Activated naive CD8-positive, alpha-beta T cell treated with anti-CD3 and anti-CD28 coated beads, Interleukin-2, amount 50 U/mL, for 24 hours (primary cell): ENCODE measurements at regions not wholly inside any gene's neighbourhood (a gene's known extent, or its start where the extent isn't known, plus 50 kb on each side); places are given as distances from the start of the nearest gene placed in this dataset.
A peak's percentile ranks its signal among the peaks of the same experiment; 100 is the strongest.
"Not testable (repeated sequence)": the region's sequence is repeated elsewhere in the genome, so short reads cannot be mapped to it uniquely, and the experiment has no call there.

ENCODE experiments used
- ATAC-seq: fragments of 150-1000 bp; cut with Tn5 transposase; one replicate; pipeline ENCODE4 v1.10.0; 2021
- DNase-seq: peaks from one replicate; pipeline ENCODE4 v3.0.0; 2021
- H3K27ac Mint-ChIP-seq: one replicate; pipeline ENCODE4 v1.8.0; 2021; ENCODE audit warnings: mild to moderate bottlenecking, mixed read lengths
- H3K27me3 Mint-ChIP-seq: one replicate; pipeline ENCODE4 v1.8.0; 2021; ENCODE audit warnings: mixed read lengths
- H3K36me3 Mint-ChIP-seq: one replicate; pipeline ENCODE4 v1.8.0; 2021; ENCODE audit warnings: low read depth, mixed read lengths
- H3K4me1 Mint-ChIP-seq: one replicate; pipeline ENCODE4 v1.8.0; 2021; ENCODE audit warnings: mixed read lengths
- H3K4me3 Mint-ChIP-seq: one replicate; pipeline ENCODE4 v1.8.0; 2021; ENCODE audit warnings: mild to moderate bottlenecking, moderate library complexity, mixed read lengths
- H3K9me3 Mint-ChIP-seq: one replicate; pipeline ENCODE4 v1.8.0; 2021; ENCODE audit warnings: mixed read lengths

GRCh38 chr15:39262995-39263772 is 317.7 kb upstream of the THBS1 start:
- H3K27ac Mint-ChIP-seq: peak overlapping the region; percentile 48
- H3K9me3 Mint-ChIP-seq, ATAC-seq, H3K36me3 Mint-ChIP-seq, H3K4me3 Mint-ChIP-seq, DNase-seq: not testable (repeated sequence)
- peaks cover 20% of the 10 kb centered on the region for H3K4me1 Mint-ChIP-seq
- peaks cover 17% of the 10 kb centered on the region for H3K27me3 Mint-ChIP-seq

GRCh38 chr15:39265261-39265660 is 315.6 kb upstream of the THBS1 start:
- DNase-seq (no peak), ATAC-seq (no peak)
- Mint-ChIP-seq H3K36me3 (no peaks in the 10 kb centered on the region), H3K27me3 (peaks cover 16% of the 10 kb centered on the region), H3K9me3 (no peaks in the 10 kb centered on the region), H3K27ac (no peak overlapping the region), H3K4me1 (peaks cover 20% of the 10 kb centered on the region), H3K4me3 (no peak overlapping the region)

DNA sequence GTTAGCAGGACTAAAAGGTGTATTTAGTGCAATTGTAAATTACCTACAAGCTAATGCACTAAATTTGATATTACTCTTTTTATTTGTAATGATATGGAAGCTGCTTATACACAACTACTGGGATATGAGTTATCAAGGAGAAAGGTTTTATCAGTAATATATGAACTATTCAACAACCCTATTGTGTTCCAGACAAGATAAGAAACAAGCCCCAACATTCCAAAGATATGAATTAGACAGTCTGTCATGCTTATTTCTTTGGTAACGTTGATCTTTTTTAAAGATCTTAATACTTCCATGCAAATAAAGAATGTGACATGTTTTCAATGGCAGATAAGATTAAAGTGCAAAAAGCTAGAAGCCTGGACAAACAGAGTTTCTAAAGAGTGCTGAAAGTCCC is 314.0 kb upstream of the THBS1 start:
- Mint-ChIP-seq H3K4me1 (peaks cover 20% of the 10 kb centered on the region), H3K9me3 (no peaks in the 10 kb centered on the region), H3K36me3 (no peaks in the 10 kb centered on the region), H3K4me3 (no peak overlapping the region), H3K27me3 (peaks cover 11% of the 10 kb centered on the region), H3K27ac (no peak overlapping the region)
- no peak for ATAC-seq
- no peak for DNase-seq

DNA sequence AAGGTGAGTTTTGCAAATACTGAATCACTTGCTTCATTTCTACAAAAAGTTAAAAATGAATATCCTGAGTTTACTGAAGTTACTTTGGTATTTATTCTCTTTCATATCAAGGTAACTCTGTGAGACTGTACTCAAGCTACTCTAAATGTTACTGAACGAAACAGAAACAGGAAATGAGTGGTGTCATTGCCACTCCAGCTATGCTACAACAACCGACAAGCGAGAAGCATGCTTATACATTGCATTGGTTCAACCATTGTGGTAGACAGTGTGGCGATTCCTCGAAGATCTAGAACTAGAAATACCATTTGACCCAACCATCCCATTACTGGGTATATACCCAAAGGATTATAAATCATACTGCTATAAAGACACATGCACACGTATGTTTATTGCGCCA is 313.2 kb upstream of the THBS1 start:
- H3K36me3 Mint-ChIP-seq: no peaks in the 10 kb centered on the region
- H3K4me1 Mint-ChIP-seq: peaks cover 13% of the 10 kb centered on the region
- ATAC-seq: no peak
- no peak overlapping the region for H3K27ac Mint-ChIP-seq
- H3K4me3 Mint-ChIP-seq: no peak overlapping the region
- peaks cover 6% of the 10 kb centered on the region for H3K27me3 Mint-ChIP-seq
- no peak for DNase-seq
- no peaks in the 10 kb centered on the region for H3K9me3 Mint-ChIP-seq

DNA sequence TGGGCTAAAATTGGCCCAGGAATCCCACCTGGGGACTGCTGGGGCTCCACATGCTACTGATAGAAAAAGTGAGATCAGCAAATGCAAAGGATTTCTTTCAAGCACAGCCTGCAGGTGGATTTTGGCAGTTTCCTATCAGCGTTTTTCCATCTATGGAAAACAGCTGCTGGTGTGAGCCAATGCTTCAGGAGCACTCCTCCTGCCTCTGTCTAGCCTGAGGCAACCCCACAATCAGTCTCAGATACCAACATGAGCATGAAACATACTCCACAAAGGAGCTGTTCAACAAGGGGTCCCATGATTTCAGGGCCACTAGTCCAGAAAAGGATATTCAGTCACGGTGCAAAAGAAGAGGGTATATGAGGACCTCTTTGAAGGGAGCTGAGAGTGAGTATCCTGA is 311.5 kb upstream of the THBS1 start:
- ATAC-seq (no peak), DNase-seq (no peak)
- no peak overlapping the region for H3K27ac Mint-ChIP-seq
- no peaks in the 10 kb centered on the region for H3K36me3 Mint-ChIP-seq
- no peaks in the 10 kb centered on the region for H3K9me3 Mint-ChIP-seq
- no peak overlapping the region for H3K4me3 Mint-ChIP-seq
- H3K4me1 Mint-ChIP-seq: peaks cover 3% of the 10 kb centered on the region
- peaks cover 6% of the 10 kb centered on the region for H3K27me3 Mint-ChIP-seq

- Mint-ChIP-seq H3K4me3 (no peak overlapping the region), H3K27ac (no peak overlapping the region), H3K36me3 (no peaks in the 10 kb centered on the region), H3K4me1 (peaks cover 2% of the 10 kb centered on the region), H3K27me3 (peaks cover 6% of the 10 kb centered on the region), H3K9me3 (no peaks in the 10 kb centered on the region)
- ATAC-seq (no peak), DNase-seq (no peak)
These were observed 311.1 kb upstream of the THBS1 start for GRCh38 chr15:39269821-39270220.

DNA sequence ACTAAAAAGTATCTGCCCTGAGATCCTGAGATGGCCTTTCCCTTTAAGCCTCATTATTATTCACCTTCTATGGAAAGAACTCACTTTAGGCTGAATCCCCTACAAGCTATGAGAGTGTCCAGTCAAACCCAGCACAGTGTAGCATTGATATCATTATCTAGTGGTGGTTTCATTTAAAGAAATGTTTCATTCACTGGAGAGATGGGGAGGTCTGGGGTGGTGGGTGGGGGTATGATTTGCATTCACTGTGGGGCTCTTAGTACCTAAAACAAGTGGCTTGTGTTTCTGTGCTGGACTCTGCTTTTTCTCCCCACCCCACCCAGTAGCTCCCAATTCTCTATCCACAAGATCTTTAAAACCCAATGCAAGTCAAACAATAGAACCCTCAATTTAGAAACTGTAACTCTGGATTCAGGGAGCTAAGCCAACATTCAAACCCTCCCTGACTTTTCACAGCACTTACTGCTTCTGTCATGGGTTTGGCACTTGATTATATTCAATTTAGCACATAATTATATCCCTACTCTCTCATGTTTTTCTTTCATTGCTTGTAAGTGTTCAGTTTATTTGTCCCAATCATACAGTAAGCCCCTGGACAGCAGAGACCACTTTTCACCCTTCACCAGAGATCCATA is 310.5 kb upstream of the THBS1 start:
- Mint-ChIP-seq H3K27ac (no peak overlapping the region), H3K4me3 (no peak overlapping the region), H3K4me1 (no peaks in the 10 kb centered on the region), H3K9me3 (no peaks in the 10 kb centered on the region), H3K27me3 (peaks cover 6% of the 10 kb centered on the region), H3K36me3 (no peaks in the 10 kb centered on the region)
- no peak for DNase-seq
- no peak for ATAC-seq

DNA sequence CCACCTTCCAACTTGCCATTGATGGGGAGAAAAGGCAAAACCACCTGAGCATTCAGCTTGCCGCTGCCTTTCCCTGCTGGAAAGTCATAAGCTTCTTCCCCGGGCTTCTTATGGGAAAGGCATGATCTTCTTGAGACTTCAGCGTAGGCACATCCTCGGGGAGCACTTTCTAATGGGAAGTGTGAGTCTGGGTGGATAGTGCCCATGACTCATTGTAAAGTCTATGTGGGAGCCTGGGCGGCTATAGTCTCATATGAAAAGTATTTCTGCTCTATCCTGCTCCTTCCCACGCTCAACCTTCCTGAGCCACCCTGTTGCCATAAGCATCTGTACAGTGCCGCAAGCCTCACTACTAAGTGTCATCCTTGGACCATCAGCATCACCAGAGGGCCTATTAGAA is 309.9 kb upstream of the THBS1 start:
- no peaks in the 10 kb centered on the region for H3K9me3 Mint-ChIP-seq
- ATAC-seq: no peak
- H3K27me3 Mint-ChIP-seq: peaks cover 6% of the 10 kb centered on the region
- DNase-seq: no peak
- no peak overlapping the region for H3K27ac Mint-ChIP-seq
- no peaks in the 10 kb centered on the region for H3K36me3 Mint-ChIP-seq
- no peak overlapping the region for H3K4me3 Mint-ChIP-seq
- no peaks in the 10 kb centered on the region for H3K4me1 Mint-ChIP-seq

DNA sequence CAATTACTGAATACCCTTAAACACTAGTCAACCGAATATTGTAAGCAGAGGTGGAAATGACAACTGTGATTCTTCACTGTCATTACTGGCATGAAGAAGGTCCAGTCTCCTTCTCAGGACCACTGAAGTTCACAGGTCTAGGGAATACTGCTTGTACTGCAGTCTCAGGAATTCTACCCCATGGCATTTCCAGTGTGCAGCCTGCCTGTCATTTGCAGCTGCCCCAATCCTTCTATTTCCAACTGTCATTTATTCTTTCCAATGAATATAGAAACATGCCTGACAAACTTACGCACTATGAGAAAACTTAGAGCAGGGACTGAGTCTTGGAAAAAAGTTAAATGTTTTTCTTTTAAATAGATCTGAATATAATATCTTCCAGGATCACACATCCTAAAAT is 308.0 kb upstream of the THBS1 start:
- Mint-ChIP-seq H3K27ac (no peak overlapping the region), H3K9me3 (no peaks in the 10 kb centered on the region)
- ATAC-seq: no peak

DNA sequence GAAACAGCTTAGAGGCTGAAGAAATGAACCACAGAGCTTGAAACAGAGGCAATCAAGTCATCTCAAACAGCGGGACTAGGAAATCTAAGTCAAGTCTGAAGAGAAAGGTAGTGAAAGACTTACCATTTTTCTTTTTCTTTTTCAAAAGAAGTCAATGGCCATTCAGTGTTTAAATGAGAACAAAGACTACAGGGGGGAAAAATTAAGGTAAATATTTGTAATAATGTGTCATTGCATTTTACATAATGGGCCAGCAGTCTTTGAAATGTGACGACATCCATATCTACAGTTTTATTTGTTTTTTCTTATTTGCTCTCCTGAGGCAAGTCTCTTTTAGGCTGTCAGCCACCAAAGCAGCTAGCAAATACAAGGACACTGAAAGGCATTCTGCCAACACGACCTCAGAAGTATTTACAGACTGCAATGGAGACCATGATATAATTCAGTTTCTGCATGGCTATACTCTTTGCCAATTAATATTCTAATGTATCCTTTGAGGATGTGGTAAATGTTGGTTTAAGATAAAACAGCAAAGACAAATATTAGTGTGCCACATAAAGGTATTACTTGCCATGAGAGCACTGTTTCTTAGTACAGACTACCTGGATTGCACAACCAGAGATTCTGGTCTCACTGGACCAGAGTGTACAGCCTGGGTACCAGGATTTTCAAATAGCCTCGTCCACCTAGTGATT is 307.0 kb upstream of the THBS1 start:
- no peaks in the 10 kb centered on the region for H3K4me1 Mint-ChIP-seq
- H3K36me3 Mint-ChIP-seq: no peaks in the 10 kb centered on the region
- H3K27ac Mint-ChIP-seq: no peak overlapping the region
- peaks cover 5% of the 10 kb centered on the region for H3K27me3 Mint-ChIP-seq
- DNase-seq: no peak
- no peak for ATAC-seq
- H3K9me3 Mint-ChIP-seq: no peaks in the 10 kb centered on the region
- no peak overlapping the region for H3K4me3 Mint-ChIP-seq

More for the DNA sequence above, 308.0 kb upstream of the THBS1 start:
- H3K4me1 Mint-ChIP-seq: no peaks in the 10 kb centered on the region
- H3K4me3 Mint-ChIP-seq: no peak overlapping the region
- no peaks in the 10 kb centered on the region for H3K36me3 Mint-ChIP-seq
- H3K27me3 Mint-ChIP-seq: peaks cover 6% of the 10 kb centered on the region
- DNase-seq: no peak

DNA sequence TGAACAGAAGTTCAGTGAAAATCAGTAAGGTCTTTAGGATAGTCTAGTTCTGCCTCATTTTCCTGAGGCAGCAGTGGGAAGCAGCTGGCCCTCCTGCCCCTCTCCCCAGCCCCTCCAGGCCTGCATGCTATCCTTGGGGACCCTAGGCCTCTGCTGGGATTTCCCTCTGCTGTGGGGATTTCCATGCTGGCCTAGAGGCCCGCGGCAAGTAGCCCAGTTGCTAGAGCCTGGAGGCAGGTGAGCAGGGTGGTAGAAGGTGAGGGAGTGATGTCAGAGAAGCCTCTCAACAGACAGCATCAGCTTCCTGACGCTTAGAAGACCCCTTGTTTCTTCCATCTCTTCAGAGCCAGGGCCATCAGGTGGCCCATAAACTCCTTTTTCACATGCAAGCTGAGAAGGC is 305.8 kb upstream of the THBS1 start:
- Mint-ChIP-seq H3K4me3 (no peak overlapping the region), H3K27ac (no peak overlapping the region), H3K36me3 (no peaks in the 10 kb centered on the region), H3K4me1 (no peaks in the 10 kb centered on the region), H3K27me3 (peaks cover 2% of the 10 kb centered on the region), H3K9me3 (no peaks in the 10 kb centered on the region)
- no peak for DNase-seq
- no peak for ATAC-seq

DNA sequence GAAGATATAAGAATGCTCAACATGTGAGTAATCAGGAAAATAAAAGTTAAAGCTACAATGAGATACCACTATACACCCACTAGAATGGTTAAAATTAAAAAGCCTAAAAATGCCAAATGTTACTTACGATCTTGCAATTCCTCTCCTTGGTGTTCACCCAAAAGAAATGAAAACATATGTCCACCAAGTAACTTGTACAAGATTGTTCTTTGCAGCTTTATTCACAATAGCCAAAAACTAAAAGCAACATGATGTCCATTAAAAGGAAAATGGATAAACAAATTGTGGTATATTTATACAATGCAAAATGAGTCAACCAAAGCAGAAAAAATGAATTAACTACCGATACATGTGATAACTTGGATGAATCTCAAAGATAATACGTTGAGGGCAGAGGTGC is 301.6 kb upstream of the THBS1 start:
- ATAC-seq: no peak
- no peak for DNase-seq
- Mint-ChIP-seq H3K27me3 (peaks cover 15% of the 10 kb centered on the region), H3K4me1 (no peaks in the 10 kb centered on the region), H3K9me3 (peaks cover 4% of the 10 kb centered on the region), H3K36me3 (no peaks in the 10 kb centered on the region), H3K4me3 (no peak overlapping the region), H3K27ac (no peak overlapping the region)

- Mint-ChIP-seq H3K27me3 (peaks cover 20% of the 10 kb centered on the region), H3K4me1 (no peaks in the 10 kb centered on the region), H3K36me3 (no peaks in the 10 kb centered on the region), H3K9me3 (peaks cover 4% of the 10 kb centered on the region), H3K4me3 (no peak overlapping the region), H3K27ac (no peak overlapping the region)
- no peak for ATAC-seq
- DNase-seq: no peak
These were observed 299.8 kb upstream of the THBS1 start for GRCh38 chr15:39281094-39281493.

DNA sequence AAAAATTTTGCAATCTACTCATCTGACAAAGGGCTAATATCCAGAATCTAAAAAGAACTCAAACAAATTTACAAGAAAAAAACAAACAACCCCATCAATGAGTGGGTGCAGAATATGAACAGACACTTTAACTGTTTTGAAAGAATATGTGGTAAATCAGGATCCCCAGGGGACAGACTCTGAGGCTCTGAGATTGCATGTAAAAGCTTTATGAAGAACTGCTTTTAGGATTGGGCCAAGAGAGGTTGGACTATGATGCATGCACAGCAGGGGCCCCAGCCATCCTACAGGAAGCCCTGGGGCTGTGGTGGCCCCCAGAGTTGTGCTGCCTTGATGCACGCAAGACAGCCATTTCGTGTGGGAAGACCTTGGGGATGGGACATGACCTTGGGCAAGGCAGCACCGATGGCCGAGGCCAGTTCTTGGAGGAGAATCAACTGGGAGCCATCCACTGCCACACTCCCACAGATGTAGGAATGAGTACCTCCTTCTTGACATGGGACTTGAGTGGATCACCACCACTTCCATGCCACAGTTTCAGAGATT is 298.1 kb upstream of the THBS1 start:
- H3K4me3 Mint-ChIP-seq: no peak overlapping the region
- H3K27me3 Mint-ChIP-seq: peaks cover 30% of the 10 kb centered on the region
- H3K4me1 Mint-ChIP-seq: no peaks in the 10 kb centered on the region
- no peak overlapping the region for H3K27ac Mint-ChIP-seq
- H3K36me3 Mint-ChIP-seq: no peaks in the 10 kb centered on the region
- ATAC-seq: no peak
- peaks cover 4% of the 10 kb centered on the region for H3K9me3 Mint-ChIP-seq
- DNase-seq: no peak

- DNase-seq (no peak), ATAC-seq (no peak)
- Mint-ChIP-seq H3K4me1 (no peaks in the 10 kb centered on the region), H3K27ac (no peak overlapping the region), H3K4me3 (no peak overlapping the region), H3K27me3 (peaks cover 31% of the 10 kb centered on the region), H3K9me3 (peaks cover 4% of the 10 kb centered on the region), H3K36me3 (no peaks in the 10 kb centered on the region)
These were observed 297.3 kb upstream of the THBS1 start for GRCh38 chr15:39283531-39283930.
